GM21515 (cell line): ENCODE measurements at regions not wholly inside any gene's neighbourhood (a gene's known extent, or its start where the extent isn't known, plus 50 kb on each side); places are given as distances from the start of the nearest gene placed in this dataset.

Experiments used
- ATAC-seq: cut with Tn5 transposase; IDR thresholded peaks from one replicate; pipeline ENCODE4 v1.9.1; 2021; ENCODE audit not compliant: unreplicated experiment

DNA sequence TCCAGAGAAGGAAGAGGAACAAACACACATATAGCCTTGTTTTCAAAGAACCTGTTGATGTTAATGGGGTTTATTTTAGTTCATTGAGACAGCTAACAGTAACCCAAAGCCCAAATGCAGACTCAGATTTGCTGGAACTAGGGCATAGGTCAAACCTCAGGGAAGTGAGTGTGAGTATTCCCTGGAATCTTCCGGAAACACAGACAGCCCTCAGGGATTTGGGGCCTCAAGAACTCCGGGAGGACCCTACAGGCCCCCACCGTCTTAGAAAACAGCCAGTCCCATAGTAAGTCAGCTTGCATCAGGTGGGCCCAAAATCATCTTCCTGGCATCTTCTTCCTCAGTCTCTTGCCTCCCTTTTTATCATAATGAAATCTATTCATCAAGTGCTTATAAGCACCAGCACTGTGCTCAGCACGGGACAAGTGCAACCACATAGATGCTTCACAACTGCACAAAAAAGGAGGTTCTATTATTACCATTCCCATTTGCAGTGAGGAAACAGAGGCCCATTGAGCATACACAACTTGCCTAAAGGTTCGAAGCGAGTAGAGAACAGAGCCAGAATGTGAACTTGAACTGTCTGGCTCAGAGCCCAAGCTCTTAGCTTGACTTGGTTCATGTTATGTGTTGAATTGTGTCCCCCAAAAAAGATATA is 50.2 kb upstream of the BCL11A start:
- ATAC-seq, result no peak

DNA sequence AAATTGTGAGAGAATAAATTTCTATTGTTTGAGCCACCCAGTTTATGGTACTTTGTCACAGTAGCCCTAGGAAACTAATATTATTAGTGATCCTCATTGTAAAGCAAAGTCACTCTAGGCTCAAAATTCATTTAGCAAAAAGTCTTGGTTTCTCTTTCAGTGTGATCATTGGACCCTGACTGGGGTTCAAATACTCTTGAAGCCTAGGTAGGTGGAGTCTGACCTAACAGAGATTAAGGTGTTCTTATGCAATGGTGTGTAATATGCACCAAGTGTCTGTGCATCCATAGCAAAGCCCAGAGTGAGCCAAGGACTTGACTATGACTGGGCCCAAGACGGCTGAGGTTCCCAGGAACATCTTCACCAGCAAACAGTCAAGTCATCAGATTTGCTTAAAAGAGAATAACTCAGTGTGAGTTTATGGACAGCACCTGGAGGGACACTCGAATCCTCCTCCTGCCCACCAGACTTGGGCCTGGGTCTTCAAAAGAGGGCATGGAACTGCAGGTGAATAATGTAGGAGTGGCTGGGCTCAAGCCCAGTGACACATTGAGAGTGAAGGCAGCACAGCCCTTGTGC is 51.1 kb upstream of the BCL11A start:
- no peak for ATAC-seq

DNA sequence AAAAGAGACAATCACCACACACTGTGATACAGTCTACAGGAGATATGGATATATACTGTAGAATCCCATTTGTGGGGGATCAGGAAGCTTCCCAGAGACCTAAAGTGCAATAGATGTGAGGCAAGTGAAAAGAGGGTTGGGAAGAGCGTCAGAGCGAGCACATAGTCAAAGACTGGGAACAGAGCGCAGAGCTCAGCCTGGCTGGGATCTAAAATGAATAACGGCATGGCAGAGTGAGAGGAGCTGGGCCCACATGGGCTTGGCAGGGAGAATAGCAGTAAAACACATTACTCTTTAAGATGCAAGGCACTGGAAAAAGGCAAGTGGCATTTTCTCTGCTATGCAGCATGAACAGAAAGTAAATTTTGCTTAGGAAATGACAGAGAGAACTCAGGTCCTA is 52.4 kb upstream of the BCL11A start:
- no peak for ATAC-seq

DNA sequence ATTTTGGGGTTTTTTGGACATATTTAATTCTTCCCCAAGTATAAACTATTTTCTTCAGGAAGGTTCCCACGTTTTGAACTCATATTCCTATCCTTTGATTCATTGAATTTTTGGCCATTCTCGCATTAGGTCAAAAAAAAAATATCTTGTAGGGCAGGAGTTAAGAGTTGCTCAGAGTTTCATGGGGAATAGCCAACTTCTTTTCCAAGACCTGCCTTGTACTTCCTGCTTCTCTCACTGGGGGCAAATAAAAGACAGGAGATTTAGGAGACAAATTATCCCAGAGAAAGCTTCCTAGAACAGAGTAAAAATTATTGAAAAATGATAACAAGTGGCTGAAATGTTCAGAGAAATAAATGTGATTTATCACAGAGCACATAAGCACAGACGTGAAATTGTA is 55.2 kb upstream of the BCL11A start:
- ATAC-seq, result no peak

DNA sequence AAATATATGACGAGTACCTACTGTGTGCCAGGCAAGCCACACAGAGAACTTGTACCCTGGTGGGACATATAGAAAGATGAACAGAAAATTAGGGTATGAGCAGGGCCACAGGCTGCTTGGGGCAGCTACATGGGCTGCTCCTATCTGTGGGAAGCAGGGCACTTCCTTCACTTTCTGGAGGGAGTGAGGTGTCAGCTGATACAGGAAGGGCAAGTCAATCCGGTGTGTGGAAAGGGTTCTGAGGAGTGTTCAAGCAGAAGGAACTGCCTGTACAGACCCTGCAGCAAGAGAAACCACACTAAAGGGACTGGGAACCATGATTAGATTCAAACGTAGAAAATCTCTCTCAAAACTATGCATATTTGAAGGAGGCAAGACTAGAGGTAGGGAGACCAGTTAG is 58.6 kb upstream of the BCL11A start:
- no peak for ATAC-seq

DNA sequence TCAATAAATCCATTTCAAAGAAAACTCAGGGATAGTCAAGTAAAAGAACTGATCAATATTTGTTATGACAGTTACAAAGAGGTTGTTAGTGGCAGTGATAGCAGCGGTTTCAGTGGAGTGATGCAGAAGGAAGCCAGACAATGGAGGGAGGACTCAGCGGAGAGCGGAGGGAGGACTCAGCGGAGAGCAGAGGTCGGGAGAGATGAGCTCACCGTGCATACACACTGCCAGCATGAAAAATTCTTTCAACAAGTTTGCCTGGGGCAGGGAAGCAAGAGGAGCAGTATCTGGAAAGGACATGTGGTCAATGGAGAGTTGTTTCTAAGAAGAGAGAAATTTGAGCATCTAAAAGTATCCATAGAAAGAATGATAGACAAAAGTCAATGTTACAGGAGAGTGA is 60.9 kb upstream of the BCL11A start:
- no peak for ATAC-seq

DNA sequence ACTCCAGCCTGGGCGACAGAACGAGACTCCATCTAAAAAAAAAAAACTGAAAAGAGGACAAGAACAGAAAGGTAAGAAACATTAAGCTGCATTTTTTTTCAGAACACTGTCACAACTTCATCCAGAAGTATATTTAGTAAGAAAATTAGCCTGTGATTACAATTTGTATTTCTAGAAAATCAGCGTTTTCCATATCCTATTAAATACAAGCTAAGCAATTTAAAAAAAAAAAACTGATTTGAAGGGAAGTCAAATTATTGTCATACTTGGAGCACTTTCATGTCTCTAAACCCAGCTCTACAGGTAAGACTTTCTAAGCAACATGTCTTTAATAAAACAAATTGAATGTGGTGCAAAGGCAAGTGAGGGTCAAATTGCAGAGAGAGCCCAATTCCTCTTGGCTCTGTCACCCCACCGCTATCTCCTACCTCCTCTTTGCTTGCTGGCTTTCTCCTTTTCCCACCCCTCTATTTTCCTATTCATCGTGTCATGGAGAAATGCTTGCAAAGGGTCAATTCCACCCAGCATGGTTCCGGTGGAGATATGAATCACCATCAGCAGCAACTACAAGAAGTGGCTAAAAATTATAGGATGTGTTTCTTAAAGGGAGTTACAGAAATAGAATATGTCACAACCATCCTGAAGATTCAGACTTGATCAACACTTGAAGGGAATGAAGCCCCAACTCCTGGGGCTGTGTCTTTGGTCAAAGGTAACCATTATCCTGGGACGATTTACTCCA is 68.4 kb upstream of the BCL11A start:
- ATAC-seq, result no peak

DNA sequence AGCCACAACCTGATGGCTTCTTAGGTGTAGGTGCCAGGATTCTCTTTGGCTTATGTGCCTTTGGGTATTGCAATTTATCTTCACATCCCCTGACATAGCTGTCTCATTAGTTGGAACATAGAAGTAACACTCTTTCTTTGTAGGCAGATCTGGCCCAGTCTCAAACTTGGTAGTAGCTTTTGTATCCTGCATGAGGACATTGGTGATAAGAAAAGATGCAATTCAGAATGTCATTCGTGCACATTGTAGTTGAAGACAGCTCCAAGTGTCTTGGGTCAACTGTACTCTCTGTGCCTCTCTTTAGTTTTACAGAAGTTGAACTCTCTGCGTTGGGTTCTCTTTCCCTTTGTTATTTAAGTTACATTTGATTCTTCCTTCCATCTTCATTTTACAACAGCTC is 69.6 kb upstream of the BCL11A start:
- ATAC-seq, result no peak

DNA sequence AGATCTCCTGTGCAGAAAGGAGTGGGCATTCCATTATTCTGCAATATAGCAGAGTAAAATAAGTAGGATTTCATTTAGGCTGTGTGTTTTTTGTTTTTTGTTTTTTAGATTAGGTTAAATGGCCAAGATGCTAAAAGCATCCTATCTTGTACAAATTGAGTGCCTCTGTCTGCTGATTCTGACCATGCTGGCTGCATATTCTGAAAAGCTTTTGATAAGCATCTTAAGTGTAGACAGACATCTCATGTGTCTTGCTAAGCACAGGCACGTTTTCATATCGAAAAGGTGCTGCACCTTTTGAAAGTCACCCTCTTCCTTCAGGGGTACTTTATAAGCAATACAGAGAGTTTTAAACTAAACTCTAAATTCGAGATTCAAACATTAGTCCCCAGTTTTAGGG is 74.0 kb upstream of the BCL11A start:
- ATAC-seq, result no peak

DNA sequence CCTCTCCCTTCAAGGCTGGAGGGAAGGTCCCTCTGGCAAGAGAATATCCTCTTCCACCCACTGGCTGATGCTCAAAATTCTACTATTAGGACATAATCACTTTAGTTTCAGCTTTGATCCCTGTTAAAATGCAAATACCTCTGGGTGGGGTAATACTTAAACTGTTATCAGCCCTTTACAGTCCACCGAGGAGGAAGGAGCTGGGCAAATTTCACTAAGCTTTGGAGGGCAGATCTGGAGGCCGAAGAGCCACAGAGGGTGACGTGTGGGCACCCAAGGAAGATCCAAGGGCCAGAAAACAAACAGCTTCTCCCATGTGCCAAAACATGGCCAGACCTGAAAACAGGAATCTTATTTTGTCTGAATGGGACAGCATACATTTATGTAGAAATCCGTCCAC is 74.6 kb upstream of the BCL11A start:
- ATAC-seq, result no peak

DNA sequence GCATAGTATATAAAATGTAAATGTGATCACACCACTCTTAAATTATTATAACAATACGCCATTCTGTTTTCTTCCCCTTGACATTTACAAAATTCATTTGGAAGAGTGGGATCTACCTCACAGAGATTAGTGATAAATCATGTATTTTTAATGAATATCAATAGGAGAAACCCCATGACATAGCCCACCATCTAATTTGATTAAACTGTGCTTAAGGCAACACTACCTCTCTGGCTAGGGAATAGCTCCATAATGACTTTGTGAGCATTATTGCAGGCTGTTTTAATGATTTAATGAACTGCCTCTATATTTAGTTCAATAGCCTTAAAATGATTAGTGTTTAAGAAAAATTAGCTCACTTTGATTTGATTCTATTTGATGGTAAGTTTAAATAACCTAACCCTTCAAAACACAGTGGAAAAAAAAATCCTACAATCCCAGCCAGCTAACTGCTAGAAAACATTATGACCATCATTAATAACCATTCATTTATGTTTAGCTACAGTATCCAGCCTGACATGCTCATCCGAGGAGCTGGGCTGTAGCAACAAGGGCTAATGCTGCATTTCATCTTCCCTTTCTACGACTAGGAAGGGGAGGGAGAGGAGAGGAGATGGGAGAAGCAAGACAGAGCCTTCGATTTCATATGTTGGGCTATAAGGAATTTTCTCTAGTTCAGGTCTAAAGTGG is 75.3 kb upstream of the BCL11A start:
- no peak for ATAC-seq

DNA sequence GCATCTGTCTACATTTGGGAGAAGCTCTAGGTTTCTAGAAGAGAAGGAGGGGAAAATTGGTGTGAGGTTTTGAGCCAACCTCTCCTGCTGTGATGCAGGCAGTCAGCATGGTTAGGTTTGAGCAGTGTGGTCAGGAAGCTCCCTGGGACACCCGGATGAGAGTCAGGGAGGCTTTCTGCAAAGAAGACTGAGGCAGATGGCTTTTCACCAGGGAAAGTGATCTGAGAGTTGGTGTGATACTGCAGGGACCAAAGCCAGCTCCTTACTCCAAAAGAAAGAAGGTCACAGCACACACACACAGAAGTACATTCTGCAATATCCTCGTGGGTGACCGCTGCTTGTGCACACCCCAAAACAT is 75.8 kb upstream of the BCL11A start:
- ATAC-seq, result no peak

DNA sequence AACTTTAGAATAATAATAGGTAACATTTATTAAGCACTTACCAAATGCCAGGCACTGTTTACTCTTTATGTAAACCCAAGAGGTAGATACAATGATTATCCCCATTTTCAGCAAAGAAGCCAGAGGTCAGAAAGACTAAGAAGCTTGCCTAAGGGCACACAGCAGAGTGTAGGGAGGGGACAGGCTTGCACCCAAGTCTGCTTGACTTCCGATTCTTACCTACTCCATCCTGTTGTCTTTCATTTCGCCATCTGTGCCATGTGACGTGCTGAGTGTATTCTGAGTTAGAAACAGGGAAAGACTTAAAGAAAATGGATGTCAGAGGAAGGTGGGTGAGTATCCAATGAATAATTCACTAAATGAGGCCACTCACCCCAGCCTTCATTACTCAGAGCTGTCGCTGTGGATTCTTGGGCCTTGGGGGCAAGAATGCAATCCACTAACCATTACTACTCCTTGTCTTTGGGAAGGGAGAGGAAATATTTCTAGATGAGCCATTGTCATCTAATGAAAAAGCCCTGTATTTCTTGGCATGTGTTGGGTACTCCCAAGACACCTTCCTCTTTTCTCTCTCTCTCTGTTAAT is 76.4 kb upstream of the BCL11A start:
- ATAC-seq, result no peak

DNA sequence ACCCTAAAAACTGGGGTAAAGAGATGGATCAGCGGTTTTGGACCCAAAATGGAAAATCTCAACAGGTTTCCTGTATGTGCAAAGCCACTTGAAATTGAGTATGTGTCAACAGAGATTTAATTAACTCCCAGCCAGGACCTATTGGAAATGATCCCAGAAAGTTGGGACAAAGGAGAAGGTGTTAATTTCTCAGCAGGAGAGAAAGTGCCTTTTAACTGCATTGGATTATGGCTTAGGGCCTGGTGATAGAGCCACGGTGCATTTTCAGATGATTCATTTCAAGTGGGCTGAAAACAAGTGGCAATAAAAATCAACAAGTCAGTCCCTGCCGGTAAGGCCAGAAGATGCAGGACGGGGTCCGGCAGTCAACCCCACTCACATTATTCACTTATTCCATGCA is 80.2 kb upstream of the BCL11A start:
- no peak for ATAC-seq

DNA sequence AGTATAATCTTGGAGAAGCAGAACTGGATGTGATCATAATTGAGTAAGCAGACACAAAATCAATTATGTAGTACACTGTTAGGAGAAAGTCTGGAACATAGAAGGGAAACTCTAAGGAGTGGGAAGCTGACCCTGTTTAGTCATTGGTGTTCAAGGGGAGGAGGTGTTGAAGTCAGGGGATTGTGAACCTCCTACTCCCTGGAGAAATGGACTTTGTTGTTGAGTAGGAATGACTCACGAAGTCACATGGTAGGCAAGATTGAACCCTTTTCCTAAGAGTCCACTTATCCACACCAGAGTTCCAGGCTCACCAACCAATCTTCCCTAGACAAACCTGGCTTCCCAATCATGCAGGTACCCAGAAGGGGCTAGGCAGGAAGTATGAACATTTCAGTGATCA is 81.0 kb upstream of the BCL11A start:
- ATAC-seq, result no peak

DNA sequence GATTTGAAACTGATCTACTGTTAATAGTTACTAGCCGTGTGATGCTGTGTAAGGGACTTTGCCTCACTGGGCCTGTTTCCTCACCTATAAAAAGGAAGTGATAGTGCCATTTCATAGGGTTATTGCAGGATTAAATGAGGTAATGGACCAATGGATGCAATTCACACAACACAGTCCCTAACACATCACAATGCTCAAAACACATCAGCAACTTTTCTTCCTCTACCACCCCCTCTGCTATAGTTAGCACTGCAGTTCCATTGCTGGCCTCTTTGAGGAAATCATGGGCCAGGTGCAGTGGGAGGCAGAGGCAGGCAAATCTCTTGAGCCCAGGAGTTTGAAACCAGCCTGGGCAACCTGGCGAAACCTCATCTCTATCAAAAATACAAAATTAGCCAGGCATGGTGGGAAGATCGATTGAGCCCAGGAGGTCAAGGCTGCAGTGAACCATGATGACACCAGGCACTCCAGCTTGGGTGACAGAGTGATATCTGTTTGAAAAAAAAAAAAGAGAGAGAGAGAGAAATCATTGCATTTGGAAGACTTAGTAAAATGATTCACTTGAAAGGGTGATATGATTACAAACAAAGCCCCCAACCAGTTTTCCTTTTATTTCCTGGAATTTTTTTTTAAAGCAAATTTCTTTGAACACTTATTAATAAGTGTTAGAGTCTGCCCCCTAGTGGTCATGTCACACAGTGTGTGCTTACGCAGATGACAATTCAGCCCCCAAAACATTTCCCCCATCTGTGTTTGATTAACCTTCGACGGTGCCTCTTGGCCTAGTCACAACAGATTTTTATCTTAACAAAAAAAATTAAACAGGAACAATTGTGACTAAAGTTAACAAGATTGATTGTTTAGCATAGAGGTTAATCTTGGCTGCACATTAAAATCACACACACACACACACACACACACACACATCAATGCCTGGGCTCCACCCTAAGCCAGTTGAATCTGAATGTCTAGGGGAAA is 88.6 kb upstream of the BCL11A start:
- ATAC-seq, result no peak

DNA sequence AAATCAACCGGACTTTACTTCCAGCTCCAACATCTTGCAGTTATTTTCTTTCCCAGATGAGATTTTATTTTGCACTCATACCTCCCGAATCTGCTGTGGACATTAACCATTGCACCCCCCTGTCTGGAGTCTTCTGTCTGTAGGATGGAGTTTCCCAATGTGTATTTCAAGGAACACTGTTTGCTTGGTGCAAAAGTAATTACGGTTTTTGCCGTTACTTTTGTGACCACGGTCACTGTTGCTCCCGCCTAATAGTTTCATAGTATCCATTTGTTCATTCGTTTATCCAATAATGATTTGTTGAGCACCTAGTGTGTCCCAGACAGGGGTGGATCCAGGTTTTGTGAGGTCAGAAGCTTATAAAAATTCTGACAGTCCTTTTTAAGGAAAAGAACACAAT is 90.3 kb upstream of the BCL11A start:
- ATAC-seq, result no peak

DNA sequence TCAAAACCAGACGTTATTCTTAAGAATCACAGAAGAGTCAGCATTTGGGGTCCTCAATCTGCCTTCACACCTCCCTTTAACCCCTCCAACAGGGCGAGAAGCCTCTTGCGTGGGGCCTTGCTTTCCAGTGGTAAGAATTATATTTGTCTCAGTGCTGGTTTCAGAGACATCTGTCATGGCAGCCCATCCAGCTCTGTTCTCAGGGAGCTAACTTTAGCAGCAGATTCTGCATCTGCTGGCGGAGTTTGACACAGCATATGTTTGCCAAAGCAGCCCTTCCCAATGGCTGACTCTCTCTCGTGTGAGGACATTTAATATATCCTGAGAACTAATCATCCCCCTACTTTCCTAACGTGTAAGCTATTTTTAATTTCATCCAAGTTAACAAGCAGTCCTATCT is 91.5 kb upstream of the BCL11A start:
- ATAC-seq, result no peak

DNA sequence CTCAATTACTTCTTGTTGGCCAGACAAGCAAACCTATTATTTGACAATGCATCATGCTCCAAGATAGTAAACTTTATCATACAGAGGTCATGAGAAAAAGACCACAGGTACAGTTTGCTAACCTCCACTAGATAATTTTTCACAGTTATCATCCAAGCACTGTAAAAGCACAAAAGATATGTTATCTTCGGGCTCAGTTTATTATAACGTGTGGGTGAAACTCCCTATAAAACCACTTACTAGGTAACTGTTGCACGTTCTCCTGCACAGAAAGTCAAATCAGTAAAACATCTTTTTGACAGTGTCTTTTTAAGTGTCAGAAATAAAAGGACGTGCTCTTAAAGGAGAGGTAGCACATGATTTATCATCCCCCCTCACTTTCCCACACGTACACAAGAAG is 94.7 kb upstream of the BCL11A start:
- no peak for ATAC-seq

DNA sequence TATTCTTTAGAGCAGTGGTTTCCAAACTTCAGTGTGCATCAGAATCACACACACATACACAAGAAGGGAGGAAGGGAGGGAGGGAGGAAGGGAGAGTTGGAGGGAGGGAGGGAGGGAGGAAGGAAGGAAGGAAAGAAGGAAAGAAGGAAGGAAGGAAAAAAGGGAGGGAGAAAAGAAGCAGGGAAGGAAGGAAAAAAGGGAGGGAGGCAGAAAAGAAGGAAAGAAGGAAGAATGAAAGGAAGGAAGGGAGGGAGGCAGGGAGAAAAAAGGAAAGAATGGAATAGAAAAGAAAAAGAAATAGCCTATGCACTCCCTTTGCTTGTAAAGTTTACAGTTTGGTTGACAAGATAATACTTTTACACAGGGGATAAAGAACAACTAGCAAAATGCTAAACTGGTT is 96.3 kb upstream of the BCL11A start:
- no peak for ATAC-seq
